H1 (cell line): ENCODE measurements at regions not wholly inside any gene's neighbourhood (a gene's known extent, or its start where the extent isn't known, plus 50 kb on each side); places are given as distances from the start of the nearest gene placed in this dataset.

Experiments used
- CTCF ChIA-PET: fragments of 300-600 bp; sonication (Branson Sonifier 250); formaldehyde crosslinking; loops from one replicate; lab custom pipeline; 2021; ENCODE audit not compliant: partially characterized antibody; lab: Charles Lee
- POLR2A ChIA-PET: fragments of 300-600 bp; sonication (Branson Sonifier 250); formaldehyde crosslinking; loops from one replicate; lab custom pipeline; 2021; ENCODE audit warnings: inconsistent platforms; ENCODE audit not compliant: partially characterized antibody; lab: Charles Lee
- DNase-seq, 2 experiments: peaks; one replicate each; pipeline versions ENCODE4 v3.0.0 to v3.0.0-alpha.2; 2010 to 2022; ENCODE audit warnings: low spot score in 2 of 2, low read depth in 1 of 2, mixed read lengths in 1 of 2
- FAIRE-seq: peaks from 2 replicates; lab custom pipeline; 2011; peaks lifted over from hg19 to GRCh38; lab: Jason Lieb, UNC
- H2AFZ ChIP-seq: 2 replicates; pipeline ENCODE4 v1.8.1; 2012; ENCODE audit warnings: low read length, inconsistent platforms
- H2AK5ac ChIP-seq: 2 replicates; pipeline ENCODE4 v1.6.1; 2013; ENCODE audit warnings: low read depth, low read length
- H2BK120ac ChIP-seq: replicated peaks from 2 replicates; pipeline ENCODE3; 2013; ENCODE audit warnings: low read depth, low read length, inconsistent platforms
- H2BK12ac ChIP-seq: 2 replicates; pipeline ENCODE4 v1.6.1; 2013; ENCODE audit warnings: low read depth, low read length
- H2BK15ac ChIP-seq: 2 replicates; pipeline ENCODE4 v1.6.1; 2013; ENCODE audit warnings: low read length
- H2BK20ac ChIP-seq: 2 replicates; pipeline ENCODE4 v1.6.1; 2013; ENCODE audit warnings: low read length
- H2BK5ac ChIP-seq: 2 replicates; pipeline ENCODE4 v1.6.1; 2013; ENCODE audit warnings: low read depth, low read length
- H3K14ac ChIP-seq: 2 replicates; pipeline ENCODE4 v1.6.1; 2013; ENCODE audit warnings: inconsistent platforms; ENCODE audit not compliant: insufficient read length
- H3K18ac ChIP-seq: 2 replicates; pipeline ENCODE4 v1.6.1; 2013; ENCODE audit warnings: low read length; ENCODE audit errors: extremely low read depth
- H3K23ac ChIP-seq: 2 replicates; pipeline ENCODE4 v1.6.1; 2013; ENCODE audit warnings: inconsistent platforms; ENCODE audit not compliant: insufficient read length
- H3K23me2 ChIP-seq: 2 replicates; pipeline ENCODE4 v1.6.1; 2013; ENCODE audit warnings: low read depth, low read length
- H3K27ac ChIP-seq: 2 replicates; pipeline ENCODE4 v1.6.1; 2011; ENCODE audit warnings: low read depth, low read length, inconsistent platforms
- H3K27me3 ChIP-seq, 4 experiments: replicated peaks in 1 of 4; 1 replicate in 1 of 4; 2 replicates in 3 of 4; pipeline versions ENCODE4 v1.6.1 to v1.8.1; 2011 to 2013; ENCODE audit warnings: low read length in 3 of 4, mild to moderate bottlenecking in 3 of 4, inconsistent platforms in 2 of 4, mixed read lengths in 2 of 4, moderate library complexity in 1 of 4; ENCODE audit not compliant: control insufficient read depth in 3 of 4, insufficient read depth in 3 of 4; ENCODE audit errors: extremely low read depth in 1 of 4
- H3K36me3 ChIP-seq, 4 experiments: 2 replicates each; pipeline versions ENCODE4 v1.6.1 to v1.8.1; 2011 to 2013; ENCODE audit warnings: mild to moderate bottlenecking in 4 of 4, low read length in 3 of 4, moderate library complexity in 2 of 4, control low read depth in 1 of 4, inconsistent platforms in 1 of 4; ENCODE audit not compliant: insufficient read depth in 4 of 4, control insufficient read depth in 2 of 4
- H3K4ac ChIP-seq: replicated peaks from 2 replicates; pipeline ENCODE3; 2013; ENCODE audit warnings: low read length, low read depth, mixed read lengths, inconsistent platforms; ENCODE audit not compliant: insufficient read length
- H3K4me1 ChIP-seq, 4 experiments: replicated peaks in 1 of 4; 1 replicate in 1 of 4; 2 replicates in 3 of 4; pipeline versions ENCODE4 v1.6.1 to v1.8.1; 2011 to 2013; ENCODE audit warnings: low read length in 3 of 4, inconsistent platforms in 2 of 4, mixed read lengths in 1 of 4; ENCODE audit not compliant: insufficient read depth in 4 of 4, control insufficient read depth in 3 of 4
- H3K4me2 ChIP-seq, 2 experiments: 2 replicates each; pipeline versions ENCODE4 v1.6.1 to v1.8.1; 2011 to 2013; ENCODE audit warnings: low read depth in 2 of 2, low read length in 2 of 2, control low read depth in 1 of 2, inconsistent platforms in 1 of 2, mild to moderate bottlenecking in 1 of 2; ENCODE audit not compliant: insufficient read depth in 1 of 2
- H3K4me3 ChIP-seq, 4 experiments: fragments of 200-600, 300-600 bp in 1 of 4; sonication (generic), shearing (Covaris generic), sonication (Bioruptor Twin) in 1 of 4; 2 replicates each; pipeline versions ENCODE4 v1.5.1 to v1.8.1; 2011 to 2016; ENCODE audit warnings: low read length in 4 of 4, low read depth in 3 of 4, control low read depth in 2 of 4, inconsistent platforms in 2 of 4, mild to moderate bottlenecking in 2 of 4, mixed read lengths in 1 of 4, moderate library complexity in 1 of 4; ENCODE audit not compliant: insufficient read depth in 2 of 4; ENCODE audit errors: extremely low read depth in 1 of 4
- H3K56ac ChIP-seq: replicated peaks from 2 replicates; pipeline ENCODE3; 2013; ENCODE audit warnings: low read depth, mild to moderate bottlenecking, mixed read lengths, low read length, inconsistent platforms; ENCODE audit not compliant: insufficient read length
- H3K79me1 ChIP-seq: 2 replicates; pipeline ENCODE4 v1.6.1; 2013; ENCODE audit warnings: low read depth, low read length, control low read depth
- H3K79me2 ChIP-seq, 2 experiments: 2 replicates each; pipeline versions ENCODE4 v1.6.1 to v1.8.1; 2012 to 2013; ENCODE audit warnings: low read length in 2 of 2, mild to moderate bottlenecking in 2 of 2, inconsistent platforms in 1 of 2; ENCODE audit not compliant: insufficient read depth in 2 of 2, control insufficient read depth in 1 of 2
- H3K9ac ChIP-seq, 4 experiments: replicated peaks in 1 of 4; 1 replicate in 1 of 4; 2 replicates in 3 of 4; pipeline versions ENCODE4 v1.6.1 to v1.8.1; 2011 to 2013; ENCODE audit warnings: low read depth in 3 of 4, low read length in 3 of 4, control low read depth in 2 of 4, mild to moderate bottlenecking in 2 of 4, moderate library complexity in 2 of 4, inconsistent platforms in 1 of 4; ENCODE audit errors: extremely low read depth in 1 of 4
- H3K9me3 ChIP-seq, 2 experiments: 2 replicates each; pipeline versions ENCODE4 v1.6.1 to v1.8.1; 2012 to 2013; ENCODE audit warnings: mild to moderate bottlenecking in 2 of 2, moderate library complexity in 2 of 2, control low read depth in 1 of 2, inconsistent platforms in 1 of 2, low read depth in 1 of 2, low read length in 1 of 2, mixed read lengths in 1 of 2; ENCODE audit not compliant: insufficient read depth in 2 of 2
- H4K20me1 ChIP-seq, 2 experiments: replicated peaks in 1 of 2; 2 replicates each; pipeline versions ENCODE3 to v1.8.1; 2011 to 2013; ENCODE audit warnings: inconsistent platforms in 2 of 2, low read length in 2 of 2, mild to moderate bottlenecking in 1 of 2; ENCODE audit not compliant: insufficient read depth in 2 of 2, control insufficient read depth in 1 of 2
- H4K5ac ChIP-seq: 2 replicates; pipeline ENCODE4 v1.6.1; 2013; ENCODE audit warnings: low read length, low read depth, mixed read lengths, inconsistent platforms; ENCODE audit not compliant: insufficient read length
- H4K8ac ChIP-seq: 2 replicates; pipeline ENCODE4 v1.8.0; 2013; ENCODE audit warnings: mild to moderate bottlenecking, moderate library complexity, low read length, inconsistent platforms; ENCODE audit not compliant: insufficient read depth; ENCODE audit errors: extremely low read depth
- H4K91ac ChIP-seq: replicated peaks from 2 replicates; pipeline ENCODE3; 2013; ENCODE audit warnings: low read length, mixed read lengths, inconsistent platforms; ENCODE audit not compliant: insufficient read length
- BCL11A ChIP-seq, 2 experiments: IDR thresholded peaks; one replicate each; pipeline ENCODE4 v1.6.1; 2011; ENCODE audit warnings: low read depth in 2 of 2, low read length in 2 of 2, mild to moderate bottlenecking in 2 of 2
- CTBP2 ChIP-seq: IDR thresholded peaks from 2 replicates; pipeline ENCODE4 v1.7.0; 2011; ENCODE audit warnings: borderline replicate concordance, mild to moderate bottlenecking, moderate library complexity, mixed read lengths, low read length; ENCODE audit not compliant: insufficient read depth, insufficient read length
- TBP ChIP-seq: IDR thresholded peaks from 2 replicates; pipeline ENCODE4 v1.6.1; 2011; ENCODE audit warnings: low read depth, low read length, improper control_type of control experiment
- TEAD4 ChIP-seq: IDR thresholded peaks from 2 replicates; pipeline ENCODE4 v1.6.1; 2012; ENCODE audit warnings: low read depth, low read length, inconsistent platforms, mixed read lengths
- WGBS, 2 experiments: shearing (Covaris generic) in 1 of 2; methylation state at CpG; one replicate each; pipeline versions ENCODE4 v1.1.6 to v1.1.7; 2013 to 2015; ENCODE audit warnings: low lambda C conversion rate in 2 of 2, mixed read lengths in 2 of 2, inconsistent platforms in 1 of 2, low coverage in 1 of 2, missing lambda C conversion rate in 1 of 2; ENCODE audit not compliant: insufficient replicate concordance in 2 of 2, insufficient coverage in 1 of 2, insufficient read length in 1 of 2; ENCODE audit errors: extremely low coverage in 1 of 2, missing lambda C conversion rate in 1 of 2; 5-methylcytosine and 5-hydroxymethylcytosine counted together

GRCh38 chr3:73766599-73767381 is 142.0 kb upstream of the PDZRN3 start:
- peak overlapping the region; percentile 56; the same call in 1 of the 2 replicates for H2AFZ ChIP-seq
- H3K23me2 ChIP-seq: no peaks in the 10 kb centered on the region
- H4K5ac ChIP-seq: peak overlapping the region; percentile 3
- H3K4me3 ChIP-seq: no peak overlapping the region
- no peak overlapping the region for H3K23ac ChIP-seq
- TF ChIP-seq BCL11A (IDR thresholded peaks at IDR 0.05; ENCODE audit: low read depth in 2 of 2, low read length in 2 of 2) (no peak), CTBP2 (no peak), TEAD4 (no peak), TBP (no peak)
- TF ChIP-seq, all 59 proteins: peak for 0
- H3K79me1 ChIP-seq: no peaks in the 10 kb centered on the region
- ChIA-PET CTCF (interaction anchor here (1.6 to 1.9 kb wide), 2 partner anchors 143 to 259 kb away, joined by 5 to 7 read pairs; no protein-coding TSS in a partner anchor), POLR2A (interaction anchor here (0.6 to 1.3 kb wide), 3 partner anchors 31 to 296 kb away, joined by 3 to 4 read pairs (median 3); no protein-coding TSS in a partner anchor)
- peak overlapping the region; percentile 82 for H2BK12ac ChIP-seq
- H3K4ac ChIP-seq: peak overlapping the region; percentile 3
- 74% methylated on average over 7 of the region's 7 CpGs; no CpG with 5 or more reads in 1 of the 2 experiments for WGBS, 2 experiments
- H3K4me1 ChIP-seq: peaks cover 2 to 25% (median 20%) of the 10 kb centered on the region in 4 experiments; a peak in 6 of 7 replicates
- FAIRE-seq: no peak
- no peaks in the 10 kb centered on the region for H4K20me1 ChIP-seq
- H3K36me3 ChIP-seq: no peaks in the 10 kb centered on the region; a peak in 1 of 8 replicates
- peak overlapping the region; percentile 32 for H4K91ac ChIP-seq
- H3K4me2 ChIP-seq: no peak overlapping the region
- no peak overlapping the region for H3K56ac ChIP-seq
- H3K9me3 ChIP-seq: peaks cover 5 to 7% of the 10 kb centered on the region in 2 experiments
- H2AK5ac ChIP-seq: no peak overlapping the region
- H2BK20ac ChIP-seq: peak overlapping the region; percentile 28
- H2BK15ac ChIP-seq: no peak overlapping the region
- DNase-seq: no peak
- H3K27ac ChIP-seq: no peak overlapping the region
- no peaks in the 10 kb centered on the region for H3K79me2 ChIP-seq
- H2BK120ac ChIP-seq: peak overlapping the region; percentile 63
- H3K27me3 ChIP-seq: no peaks in the 10 kb centered on the region
- H3K9ac ChIP-seq: no peak overlapping the region; a peak in 1 of 7 replicates
- peak overlapping the region; percentile 76; the same call in 1 of the 2 replicates for H2BK5ac ChIP-seq
- peak overlapping the region; percentile 56; the same call in 1 of the 2 replicates for H3K18ac ChIP-seq
- H3K14ac ChIP-seq: no peak overlapping the region
- no peak overlapping the region for H4K8ac ChIP-seq
